C4-2B (cell line): ENCODE measurements at regions not wholly inside any gene's neighbourhood (a gene's known extent, or its start where the extent isn't known, plus 50 kb on each side); places are given as distances from the start of the nearest gene placed in this dataset.
A peak's percentile ranks its signal among the peaks of the same experiment; 100 is the strongest.

Experiments
- H3K27ac ChIP-seq: fragments of 450-650 bp; 2 replicates; pipeline ENCODE4 v1.5.1; 2017
- ZFX ChIP-seq: fragments of 450-650 bp; IDR thresholded peaks from 2 replicates; pipeline ENCODE4 v1.6.1; 2017
- TF ChIP-seq, protein P1 (sequence below): fragments of 450-650 bp; conservative IDR thresholded peaks from 2 replicates; pipeline ENCODE4 v1.5.1; 2017; ENCODE audit warnings: mild to moderate bottlenecking

DNA sequence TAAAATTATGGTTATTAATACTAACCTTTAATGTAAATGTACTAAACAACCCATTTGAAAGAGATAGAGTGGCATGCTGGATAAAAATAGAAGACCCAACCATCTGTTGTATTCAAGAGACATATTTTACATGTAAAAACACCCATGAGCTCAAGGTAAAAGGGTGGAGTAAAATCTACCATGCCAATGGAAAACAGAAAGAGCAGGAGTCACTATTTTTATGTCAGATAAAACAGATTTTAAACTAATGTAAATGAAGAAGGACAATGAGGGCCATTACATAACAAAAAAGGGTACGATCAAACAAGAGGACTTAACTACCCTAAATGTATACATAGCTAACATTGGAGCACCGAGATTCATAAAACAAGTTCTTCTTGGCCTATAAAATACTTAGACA, 66.3 kb downstream of the ITM2A start:
- TF ChIP-seq, protein P1, sequence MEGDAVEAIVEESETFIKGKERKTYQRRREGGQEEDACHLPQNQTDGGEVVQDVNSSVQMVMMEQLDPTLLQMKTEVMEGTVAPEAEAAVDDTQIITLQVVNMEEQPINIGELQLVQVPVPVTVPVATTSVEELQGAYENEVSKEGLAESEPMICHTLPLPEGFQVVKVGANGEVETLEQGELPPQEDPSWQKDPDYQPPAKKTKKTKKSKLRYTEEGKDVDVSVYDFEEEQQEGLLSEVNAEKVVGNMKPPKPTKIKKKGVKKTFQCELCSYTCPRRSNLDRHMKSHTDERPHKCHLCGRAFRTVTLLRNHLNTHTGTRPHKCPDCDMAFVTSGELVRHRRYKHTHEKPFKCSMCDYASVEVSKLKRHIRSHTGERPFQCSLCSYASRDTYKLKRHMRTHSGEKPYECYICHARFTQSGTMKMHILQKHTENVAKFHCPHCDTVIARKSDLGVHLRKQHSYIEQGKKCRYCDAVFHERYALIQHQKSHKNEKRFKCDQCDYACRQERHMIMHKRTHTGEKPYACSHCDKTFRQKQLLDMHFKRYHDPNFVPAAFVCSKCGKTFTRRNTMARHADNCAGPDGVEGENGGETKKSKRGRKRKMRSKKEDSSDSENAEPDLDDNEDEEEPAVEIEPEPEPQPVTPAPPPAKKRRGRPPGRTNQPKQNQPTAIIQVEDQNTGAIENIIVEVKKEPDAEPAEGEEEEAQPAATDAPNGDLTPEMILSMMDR = no peak
- no peak for TF ChIP-seq ZFX

GRCh38 chrX:79290596-79290995, 76.5 kb downstream of the ITM2A start:
- no peak overlapping the region for H3K27ac ChIP-seq
- TF ChIP-seq, protein P1 = no peak
- TF ChIP-seq ZFX = no peak

More for the DNA sequence above, 66.3 kb downstream of the ITM2A start:
- no peak overlapping the region for H3K27ac ChIP-seq

GRCh38 chrX:79288733-79289132, 78.4 kb downstream of the ITM2A start:
- H3K27ac ChIP-seq = no peak overlapping the region
- no peak for TF ChIP-seq ZFX
- TF ChIP-seq, protein P1 = no peak

DNA sequence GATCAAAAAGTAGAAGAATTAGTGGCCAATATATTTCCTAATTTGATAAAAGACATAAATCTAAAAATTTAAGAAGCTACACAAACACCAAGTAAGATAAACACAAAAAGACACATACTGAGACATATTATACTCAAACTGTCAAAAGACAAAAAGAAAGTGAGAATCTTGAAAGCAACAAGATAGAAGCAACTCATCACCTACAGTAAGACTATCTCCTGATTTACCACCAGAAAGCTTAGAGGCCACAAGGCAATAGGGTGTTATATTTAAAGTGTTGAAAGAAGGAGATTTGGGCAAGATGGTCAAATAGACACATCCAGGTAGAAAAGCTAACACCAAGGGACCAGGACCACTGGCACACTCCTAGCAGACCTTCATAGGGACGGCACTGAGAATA, 79.4 kb downstream of the ITM2A start:
- TF ChIP-seq, protein P1 = no peak
- TF ChIP-seq ZFX = no peak
- no peak overlapping the region for H3K27ac ChIP-seq

DNA sequence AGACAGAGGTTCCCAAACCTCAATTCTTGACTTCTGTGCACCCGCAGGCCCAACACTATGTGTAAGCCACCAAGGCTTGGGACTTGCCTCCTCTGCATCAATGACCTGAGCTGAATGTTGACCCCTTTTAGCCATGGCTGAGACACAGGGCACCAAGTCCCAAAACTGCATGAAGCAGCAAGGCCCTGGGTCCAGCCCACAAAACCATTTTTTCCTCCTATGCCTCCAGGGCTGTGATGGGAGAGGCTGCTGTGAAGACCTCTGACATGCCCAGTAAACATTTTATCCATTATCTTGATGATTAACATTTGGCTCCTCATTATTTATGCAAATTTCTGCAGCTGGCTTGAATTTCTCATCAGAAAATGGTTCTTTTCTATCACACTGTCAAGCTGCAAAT, 85.4 kb downstream of the ITM2A start:
- TF ChIP-seq ZFX = no peak
- TF ChIP-seq, protein P1 = no peak
- no peak overlapping the region for H3K27ac ChIP-seq

DNA sequence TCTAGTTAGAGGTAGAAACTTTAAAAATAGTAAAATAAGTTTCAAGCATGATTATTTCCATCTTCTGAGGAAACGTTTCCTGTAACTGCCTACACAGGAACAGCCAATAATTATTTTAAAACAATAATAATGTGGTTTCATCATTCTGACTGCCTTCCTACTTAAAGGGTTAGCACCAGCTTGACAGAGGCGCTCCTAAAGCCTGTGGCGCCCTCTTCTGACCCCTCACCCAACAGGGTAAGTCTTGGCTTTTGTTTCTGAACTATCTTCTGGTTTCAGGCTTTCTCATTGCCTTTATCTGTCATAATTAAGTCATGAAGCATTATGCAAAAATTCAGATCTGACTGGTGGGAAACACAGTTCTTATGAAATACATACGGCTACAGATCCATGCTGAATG, 96.7 kb downstream of the ITM2A start:
- H3K27ac ChIP-seq = no peak overlapping the region
- TF ChIP-seq, protein P1 = peak; percentile 29; the same call in 1 of the 2 replicates
- TF ChIP-seq ZFX = no peak

DNA sequence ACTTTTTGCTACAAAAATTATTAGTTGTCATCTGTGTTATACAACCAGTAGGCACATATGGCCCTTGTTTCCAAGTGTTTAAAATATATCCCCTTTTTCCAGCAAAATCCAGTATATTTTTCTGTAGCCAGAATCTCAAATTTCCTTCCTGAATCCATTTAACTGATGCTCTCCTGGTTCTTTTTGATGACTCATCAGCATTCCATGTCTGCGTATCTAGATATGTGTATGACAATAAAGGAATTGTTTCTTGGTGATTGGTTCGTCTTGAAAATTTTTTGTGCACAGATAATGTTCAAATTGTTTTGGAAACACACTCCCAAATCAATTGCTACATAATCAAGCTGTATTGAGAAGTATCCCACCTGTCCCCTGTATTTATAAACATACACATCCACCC, 98.3 kb downstream of the ITM2A start:
- no peak overlapping the region for H3K27ac ChIP-seq
- TF ChIP-seq, protein P1 = no peak
- no peak for TF ChIP-seq ZFX
